ENCODE measurements at regions not wholly inside any gene's neighbourhood (a gene's known extent, or its start where the extent isn't known, plus 50 kb on each side); places are given as distances from the start of the nearest gene placed in this dataset.
"Not testable (repeated sequence)": the region's sequence is repeated elsewhere in the genome, so short reads cannot be mapped to it uniquely, and the experiment has no call there.

- no peaks in the 10 kb centered on the region for H3K9me3 ChIP-seq (ENCODE audit: control insufficient read depth, insufficient read depth, low read length)
- H3K4me3 ChIP-seq (ENCODE audit: low read depth, low read length), result no peak overlapping the region
- ChIA-PET POLR2A (no interaction called here), CTCF (no interaction called here)
- DNase-seq (ENCODE audit: low read depth, low spot score), result no peak
- TF ChIP-seq CTCF (IDR thresholded peaks at IDR 0.05; ENCODE audit: low read depth, low read length), result no peak
- no peak overlapping the region for H3K27ac ChIP-seq (ENCODE audit: low read depth, low read length)
- H3K27me3 ChIP-seq (ENCODE audit: control insufficient read depth, insufficient read depth, low read length), result peaks cover 3% of the 10 kb centered on the region
Observed at GRCh38 chr13:47705185-47705584, 295.9 kb downstream of the SUCLA2 start.

GRCh38 chr13:47696674-47697073 is 304.4 kb downstream of the SUCLA2 start:
- Histone ChIP-seq H3K4me3 (ENCODE audit: low read depth, low read length) (no peak overlapping the region), H3K27ac (ENCODE audit: low read depth, low read length) (no peak overlapping the region), H3K27me3 (ENCODE audit: control insufficient read depth, insufficient read depth, low read length) (peaks cover 2% of the 10 kb centered on the region), H3K9me3 (ENCODE audit: control insufficient read depth, insufficient read depth, low read length) (no peaks in the 10 kb centered on the region)
- no peak for TF ChIP-seq CTCF (IDR thresholded peaks at IDR 0.05; ENCODE audit: low read depth, low read length)
- ChIA-PET CTCF (no interaction called here), POLR2A (no interaction called here)
- DNase-seq (ENCODE audit: low read depth, low spot score), result no peak

GRCh38 chr13:47687577-47687976 is 313.5 kb downstream of the SUCLA2 start:
- Histone ChIP-seq H3K9me3 (ENCODE audit: control insufficient read depth, insufficient read depth, low read length) (no peaks in the 10 kb centered on the region), H3K4me3 (ENCODE audit: low read depth, low read length) (no peak overlapping the region), H3K27me3 (ENCODE audit: control insufficient read depth, insufficient read depth, low read length) (no peaks in the 10 kb centered on the region), H3K27ac (ENCODE audit: low read depth, low read length) (no peak overlapping the region)
- CTCF ChIA-PET, result no interaction called here
- POLR2A ChIA-PET, result no interaction called here
- no peak for TF ChIP-seq CTCF (IDR thresholded peaks at IDR 0.05; ENCODE audit: low read depth, low read length)
- no peak for DNase-seq (ENCODE audit: low read depth, low spot score)

GRCh38 chr13:47685156-47685555 is 315.9 kb downstream of the SUCLA2 start:
- DNase-seq (ENCODE audit: low read depth, low spot score); H3K4me3 ChIP-seq (ENCODE audit: low read depth, low read length); POLR2A ChIA-PET; H3K9me3 ChIP-seq (ENCODE audit: control insufficient read depth, insufficient read depth, low read length); H3K27ac ChIP-seq (ENCODE audit: low read depth, low read length); CTCF ChIA-PET; H3K27me3 ChIP-seq (ENCODE audit: control insufficient read depth, insufficient read depth, low read length): not testable (repeated sequence)

GRCh38 chr13:47680748-47681147 is 320.3 kb downstream of the SUCLA2 start:
- CTCF ChIA-PET, result interaction anchor here (0.5 kb wide), 1 partner anchor 14 kb away, joined by 5 read pairs; no protein-coding TSS in a partner anchor

More at GRCh38 chr13:47680748-47681147, 320.3 kb downstream of the SUCLA2 start:
- H3K27ac ChIP-seq (ENCODE audit: low read depth, low read length), result no peak overlapping the region
- H3K4me3 ChIP-seq (ENCODE audit: low read depth, low read length), result no peak overlapping the region
- no peaks in the 10 kb centered on the region for H3K27me3 ChIP-seq (ENCODE audit: control insufficient read depth, insufficient read depth, low read length)
- POLR2A ChIA-PET, result no interaction called here
- no peak for TF ChIP-seq CTCF (IDR thresholded peaks at IDR 0.05; ENCODE audit: low read depth, low read length)
- H3K9me3 ChIP-seq (ENCODE audit: control insufficient read depth, insufficient read depth, low read length), result no peaks in the 10 kb centered on the region
- DNase-seq (ENCODE audit: low read depth, low spot score), result no peak

Data from AG04450 (cell line).